ENCODE measurements at regions not wholly inside any gene's neighbourhood (a gene's known extent, or its start where the extent isn't known, plus 50 kb on each side); places are given as distances from the start of the nearest gene placed in this dataset.
A peak's percentile ranks its signal among the peaks of the same experiment; 100 is the strongest.

- H3K27me3 Mint-ChIP-seq, result peaks cover 46% of the 10 kb centered on the region
- no peak overlapping the region for H3K27ac Mint-ChIP-seq
- no peak for DNase-seq (ENCODE audit: extremely low spot score, unreplicated experiment)
- peaks cover 5% of the 10 kb centered on the region for H3K4me1 Mint-ChIP-seq (ENCODE audit: unreplicated experiment)
- no peak for TF ChIP-seq CTCF (conservative IDR thresholded peaks at IDR 0.05)
- no peak overlapping the region for H3K4me3 Mint-ChIP-seq
- H3K36me3 Mint-ChIP-seq, result no peaks in the 10 kb centered on the region
- no peaks in the 10 kb centered on the region for H3K9me3 Mint-ChIP-seq
Observed at GRCh38 chr1:13929313-13929712, 229.3 kb downstream of the PRDM2 start.

GRCh38 chr1:13930151-13930550 lies 230.2 kb downstream of the PRDM2 start:
- peak; percentile 42 for TF ChIP-seq CTCF (conservative IDR thresholded peaks at IDR 0.05)
- no peak overlapping the region for H3K4me3 Mint-ChIP-seq
- DNase-seq (ENCODE audit: extremely low spot score, unreplicated experiment), result no peak
- H3K9me3 Mint-ChIP-seq, result no peaks in the 10 kb centered on the region
- peaks cover 41% of the 10 kb centered on the region for H3K27me3 Mint-ChIP-seq
- peaks cover 5% of the 10 kb centered on the region for H3K4me1 Mint-ChIP-seq (ENCODE audit: unreplicated experiment)
- H3K27ac Mint-ChIP-seq, result no peak overlapping the region
- H3K36me3 Mint-ChIP-seq, result no peaks in the 10 kb centered on the region

- no peak for DNase-seq (ENCODE audit: extremely low spot score, unreplicated experiment)
Observed at GRCh38 chr1:13931226-13931625, 231.2 kb downstream of the PRDM2 start.

GRCh38 chr1:13935336-13935735 lies 235.3 kb downstream of the PRDM2 start:
- Mint-ChIP-seq H3K27ac (no peak overlapping the region), H3K9me3 (no peaks in the 10 kb centered on the region), H3K36me3 (no peaks in the 10 kb centered on the region), H3K4me1 (ENCODE audit: unreplicated experiment) (no peaks in the 10 kb centered on the region), H3K4me3 (no peak overlapping the region), H3K27me3 (peaks cover 21% of the 10 kb centered on the region)
- no peak for TF ChIP-seq CTCF (conservative IDR thresholded peaks at IDR 0.05)
- no peak for DNase-seq (ENCODE audit: extremely low spot score, unreplicated experiment)

More at GRCh38 chr1:13931226-13931625, 231.2 kb downstream of the PRDM2 start:
- H3K27me3 Mint-ChIP-seq, result peaks cover 33% of the 10 kb centered on the region
- no peak overlapping the region for H3K27ac Mint-ChIP-seq
- H3K36me3 Mint-ChIP-seq, result no peaks in the 10 kb centered on the region
- no peak overlapping the region for H3K4me3 Mint-ChIP-seq
- H3K4me1 Mint-ChIP-seq (ENCODE audit: unreplicated experiment), result peaks cover 5% of the 10 kb centered on the region
- TF ChIP-seq CTCF (conservative IDR thresholded peaks at IDR 0.05), result no peak
- H3K9me3 Mint-ChIP-seq, result no peaks in the 10 kb centered on the region

GRCh38 chr1:13941315-13941714 lies 241.3 kb downstream of the PRDM2 start:
- Mint-ChIP-seq H3K36me3 (no peaks in the 10 kb centered on the region), H3K4me3 (no peak overlapping the region), H3K27ac (no peak overlapping the region), H3K9me3 (peaks cover 7% of the 10 kb centered on the region), H3K4me1 (ENCODE audit: unreplicated experiment) (no peaks in the 10 kb centered on the region), H3K27me3 (peaks cover 23% of the 10 kb centered on the region)
- no peak for DNase-seq (ENCODE audit: extremely low spot score, unreplicated experiment)
- no peak for TF ChIP-seq CTCF (conservative IDR thresholded peaks at IDR 0.05)

GRCh38 chr1:13943055-13943454 lies 243.1 kb downstream of the PRDM2 start:
- H3K27me3 Mint-ChIP-seq, result peaks cover 20% of the 10 kb centered on the region
- no peak for TF ChIP-seq CTCF (conservative IDR thresholded peaks at IDR 0.05)
- H3K9me3 Mint-ChIP-seq, result peaks cover 7% of the 10 kb centered on the region
- no peak for DNase-seq (ENCODE audit: extremely low spot score, unreplicated experiment)
- no peak overlapping the region for H3K27ac Mint-ChIP-seq
- no peak overlapping the region for H3K4me3 Mint-ChIP-seq
- H3K4me1 Mint-ChIP-seq (ENCODE audit: unreplicated experiment), result no peaks in the 10 kb centered on the region
- H3K36me3 Mint-ChIP-seq, result no peaks in the 10 kb centered on the region

All from type B pancreatic cell (in vitro differentiated cells).